WTC11 (cell line): ENCODE measurements at regions not wholly inside any gene's neighbourhood (a gene's known extent, or its start where the extent isn't known, plus 50 kb on each side); places are given as distances from the start of the nearest gene placed in this dataset.

Experiments used
- ATAC-seq: fragments of 200-7000 bp; cut with Tn5 transposase; 2 replicates; pipeline ENCODE4 v1.10.0; 2021; ENCODE audit warnings: mild to moderate bottlenecking, moderate library complexity
- CTCF ChIA-PET: fragments of 300-600 bp; sonication (Branson Sonifier 250); formaldehyde crosslinking; loops from one replicate; lab custom pipeline; 2021; ENCODE audit warnings: antibody characterized with exemption; lab: Charles Lee
- POLR2A ChIA-PET: fragments of 350-600 bp; sonication (Branson Sonifier 250); formaldehyde crosslinking; loops from one replicate; lab custom pipeline; 2021; ENCODE audit warnings: antibody characterized with exemption; lab: Charles Lee
- DNase-seq: peaks from one replicate; pipeline ENCODE4 v3.0.0; 2021; ENCODE audit warnings: low spot score
- H3K27ac Mint-ChIP-seq: 2 replicates; pipeline ENCODE4 v1.8.0; 2021; ENCODE audit warnings: mixed read lengths
- H3K27me3 Mint-ChIP-seq: 2 replicates; pipeline ENCODE4 v1.8.0; 2021; ENCODE audit warnings: low read depth, mild to moderate bottlenecking, moderate library complexity, mixed read lengths
- H3K36me3 Mint-ChIP-seq: 2 replicates; pipeline ENCODE4 v1.8.0; 2021; ENCODE audit warnings: mixed read lengths
- H3K4me1 Mint-ChIP-seq: 2 replicates; pipeline ENCODE4 v1.8.0; 2022; ENCODE audit warnings: mixed read lengths
- H3K4me3 Mint-ChIP-seq: 2 replicates; pipeline ENCODE4 v1.8.0; 2021; ENCODE audit warnings: mild to moderate bottlenecking, moderate library complexity, mixed read lengths
- H3K9me3 Mint-ChIP-seq: 2 replicates; pipeline ENCODE4 v1.8.0; 2021; ENCODE audit warnings: mixed read lengths
- ELF4 ChIP-seq: sonication (generic); formaldehyde crosslinking; IDR thresholded peaks from 2 replicates; pipeline ENCODE4 v1.8.1; 2022; ENCODE audit warnings: low read depth, mild to moderate bottlenecking, moderate library complexity, missing genetic modification reagents
- HMGA2 ChIP-seq: fragments of 250-450 bp; sonication (Bioruptor Pico); IDR thresholded peaks from 2 replicates; pipeline ENCODE4 v1.4.0; 2021; ENCODE audit warnings: mild to moderate bottlenecking, moderate library complexity
- MYBL2 ChIP-seq: sonication (generic); formaldehyde crosslinking; IDR thresholded peaks from 2 replicates; pipeline ENCODE4 v1.8.1; 2023; ENCODE audit warnings: mild to moderate bottlenecking, moderate library complexity, missing genetic modification reagents
- NFYB ChIP-seq: sonication (generic); formaldehyde crosslinking; conservative IDR thresholded peaks from 2 replicates; pipeline ENCODE4 v1.8.0; 2022; ENCODE audit warnings: low read depth, missing genetic modification reagents
- RELA ChIP-seq: sonication (generic); formaldehyde crosslinking; IDR thresholded peaks from 2 replicates; pipeline ENCODE4 v1.8.1; 2022; ENCODE audit warnings: missing genetic modification reagents, mild to moderate bottlenecking, borderline replicate concordance
- TEAD1 ChIP-seq: sonication (generic); formaldehyde crosslinking; IDR thresholded peaks from 2 replicates; pipeline ENCODE4 v1.8.0; 2022; ENCODE audit warnings: mild to moderate bottlenecking, missing genetic modification reagents
- ZNF121 ChIP-seq: sonication (generic); formaldehyde crosslinking; IDR thresholded peaks from 2 replicates; pipeline ENCODE4 v1.8.0; 2023; ENCODE audit warnings: missing genetic modification reagents
- ZNF138 ChIP-seq: sonication (generic); formaldehyde crosslinking; conservative IDR thresholded peaks from 2 replicates; pipeline ENCODE4 v1.8.1; 2022; ENCODE audit warnings: mild to moderate bottlenecking, moderate library complexity, missing genetic modification reagents
- ZNF671 ChIP-seq: fragments of 250-450 bp; sonication (Bioruptor Pico); IDR thresholded peaks from 2 replicates; pipeline ENCODE4 v1.8.0; 2021; ENCODE audit warnings: mild to moderate bottlenecking
- TF ChIP-seq, protein P1 (sequence below): sonication (generic); formaldehyde crosslinking; IDR thresholded peaks from 2 replicates; pipeline ENCODE4 v1.8.0; 2022; ENCODE audit warnings: missing genetic modification reagents
- TF ChIP-seq, protein P2 (sequence below): fragments of 250-450 bp; sonication (Bioruptor Pico); IDR thresholded peaks from 2 replicates; pipeline ENCODE4 v2.1.2; 2022; ENCODE audit warnings: mild to moderate bottlenecking, moderate library complexity
- TF ChIP-seq, protein P3 (sequence below): sonication (generic); formaldehyde crosslinking; IDR thresholded peaks from 2 replicates; pipeline ENCODE4 v1.8.1; 2022; ENCODE audit warnings: low read depth, missing genetic modification reagents, borderline replicate concordance
- TF ChIP-seq, protein P4 (sequence below): sonication (generic); formaldehyde crosslinking; IDR thresholded peaks from 2 replicates; pipeline ENCODE4 v1.8.1; 2023; ENCODE audit warnings: mild to moderate bottlenecking, missing genetic modification reagents, moderate library complexity

DNA sequence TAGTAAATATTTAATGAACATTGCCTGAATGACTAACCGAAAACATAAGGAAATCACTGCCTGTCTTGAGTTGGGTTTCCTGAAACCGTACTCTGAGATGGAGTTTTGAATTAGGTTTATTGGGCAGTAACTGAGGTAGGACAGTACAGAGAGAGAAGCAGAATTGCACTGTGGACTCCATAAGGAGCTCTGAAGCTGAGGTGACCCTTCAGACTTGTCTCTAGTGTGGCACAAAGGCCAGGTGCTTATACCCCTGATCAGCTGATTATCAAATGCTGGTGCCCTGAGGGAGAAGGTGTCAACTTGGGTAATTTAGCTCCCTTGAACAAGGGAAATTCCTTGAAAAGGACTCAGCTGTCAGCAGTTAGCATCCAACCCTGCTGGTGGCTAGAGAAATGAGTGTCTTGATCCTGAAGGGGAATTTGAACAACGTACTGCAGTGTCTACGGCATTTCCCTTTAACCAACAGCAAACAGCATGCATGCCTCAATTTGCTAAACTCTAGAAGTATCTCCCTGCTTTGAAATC, 135.0 kb upstream of the SMARCA2 start (continued):
- no peak for TF ChIP-seq RELA (CRISPR knock-in tag)
- no peak for TF ChIP-seq MYBL2 (CRISPR knock-in tag)
- TF ChIP-seq ZNF138 = no peak
- no peak for TF ChIP-seq TEAD1 (CRISPR knock-in tag)
- TF ChIP-seq ZNF121 (CRISPR knock-in tag) = no peak
- TF ChIP-seq, protein P1, sequence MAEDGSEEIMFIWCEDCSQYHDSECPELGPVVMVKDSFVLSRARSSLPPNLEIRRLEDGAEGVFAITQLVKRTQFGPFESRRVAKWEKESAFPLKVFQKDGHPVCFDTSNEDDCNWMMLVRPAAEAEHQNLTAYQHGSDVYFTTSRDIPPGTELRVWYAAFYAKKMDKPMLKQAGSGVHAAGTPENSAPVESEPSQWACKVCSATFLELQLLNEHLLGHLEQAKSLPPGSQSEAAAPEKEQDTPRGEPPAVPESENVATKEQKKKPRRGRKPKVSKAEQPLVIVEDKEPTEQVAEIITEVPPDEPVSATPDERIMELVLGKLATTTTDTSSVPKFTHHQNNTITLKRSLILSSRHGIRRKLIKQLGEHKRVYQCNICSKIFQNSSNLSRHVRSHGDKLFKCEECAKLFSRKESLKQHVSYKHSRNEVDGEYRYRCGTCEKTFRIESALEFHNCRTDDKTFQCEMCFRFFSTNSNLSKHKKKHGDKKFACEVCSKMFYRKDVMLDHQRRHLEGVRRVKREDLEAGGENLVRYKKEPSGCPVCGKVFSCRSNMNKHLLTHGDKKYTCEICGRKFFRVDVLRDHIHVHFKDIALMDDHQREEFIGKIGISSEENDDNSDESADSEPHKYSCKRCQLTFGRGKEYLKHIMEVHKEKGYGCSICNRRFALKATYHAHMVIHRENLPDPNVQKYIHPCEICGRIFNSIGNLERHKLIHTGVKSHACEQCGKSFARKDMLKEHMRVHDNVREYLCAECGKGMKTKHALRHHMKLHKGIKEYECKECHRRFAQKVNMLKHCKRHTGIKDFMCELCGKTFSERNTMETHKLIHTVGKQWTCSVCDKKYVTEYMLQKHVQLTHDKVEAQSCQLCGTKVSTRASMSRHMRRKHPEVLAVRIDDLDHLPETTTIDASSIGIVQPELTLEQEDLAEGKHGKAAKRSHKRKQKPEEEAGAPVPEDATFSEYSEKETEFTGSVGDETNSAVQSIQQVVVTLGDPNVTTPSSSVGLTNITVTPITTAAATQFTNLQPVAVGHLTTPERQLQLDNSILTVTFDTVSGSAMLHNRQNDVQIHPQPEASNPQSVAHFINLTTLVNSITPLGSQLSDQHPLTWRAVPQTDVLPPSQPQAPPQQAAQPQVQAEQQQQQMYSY (CRISPR knock-in tag) = no peak
- no peak for TF ChIP-seq HMGA2 (CRISPR knock-in tag)
- no peak for TF ChIP-seq ZNF671 (CRISPR knock-in tag)

DNA sequence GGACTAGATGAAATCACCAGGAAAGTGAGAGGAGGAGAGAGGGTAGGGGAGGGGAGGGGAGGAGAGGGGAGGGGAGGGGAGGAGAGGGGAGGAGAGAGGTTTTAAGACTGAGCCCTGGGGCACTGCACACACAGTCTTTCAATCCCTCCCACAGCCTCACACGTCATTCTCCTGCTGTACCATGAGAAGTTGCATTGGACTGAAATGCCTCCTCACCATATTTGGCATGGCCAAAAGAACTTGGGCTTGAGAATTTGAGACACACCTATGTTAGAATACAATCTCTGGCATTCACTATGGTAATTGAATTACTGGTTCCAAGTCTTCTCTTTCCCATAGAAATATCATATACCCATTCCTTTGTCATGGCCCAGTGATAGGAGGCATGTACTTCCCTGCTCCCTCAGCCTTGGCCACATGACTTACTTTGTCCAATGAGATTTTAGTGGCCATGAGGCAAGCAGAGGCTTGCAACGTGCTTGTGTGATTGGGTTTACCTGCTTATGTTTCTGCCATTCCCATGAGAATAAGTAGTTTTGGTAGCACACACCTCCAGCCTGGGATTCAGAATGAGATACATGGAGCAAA, 133.3 kb upstream of the SMARCA2 start:
- TF ChIP-seq, protein P2, sequence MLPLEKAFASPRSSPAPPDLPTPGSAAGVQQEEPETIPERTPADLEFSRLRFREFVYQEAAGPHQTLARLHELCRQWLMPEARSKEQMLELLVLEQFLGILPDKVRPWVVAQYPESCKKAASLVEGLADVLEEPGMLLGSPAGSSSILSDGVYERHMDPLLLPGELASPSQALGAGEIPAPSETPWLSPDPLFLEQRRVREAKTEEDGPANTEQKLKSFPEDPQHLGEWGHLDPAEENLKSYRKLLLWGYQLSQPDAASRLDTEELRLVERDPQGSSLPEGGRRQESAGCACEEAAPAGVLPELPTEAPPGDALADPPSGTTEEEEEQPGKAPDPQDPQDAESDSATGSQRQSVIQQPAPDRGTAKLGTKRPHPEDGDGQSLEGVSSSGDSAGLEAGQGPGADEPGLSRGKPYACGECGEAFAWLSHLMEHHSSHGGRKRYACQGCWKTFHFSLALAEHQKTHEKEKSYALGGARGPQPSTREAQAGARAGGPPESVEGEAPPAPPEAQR (CRISPR knock-in tag) = no peak
- TF ChIP-seq, protein P1 (CRISPR knock-in tag) = no peak
- TF ChIP-seq, protein P3, sequence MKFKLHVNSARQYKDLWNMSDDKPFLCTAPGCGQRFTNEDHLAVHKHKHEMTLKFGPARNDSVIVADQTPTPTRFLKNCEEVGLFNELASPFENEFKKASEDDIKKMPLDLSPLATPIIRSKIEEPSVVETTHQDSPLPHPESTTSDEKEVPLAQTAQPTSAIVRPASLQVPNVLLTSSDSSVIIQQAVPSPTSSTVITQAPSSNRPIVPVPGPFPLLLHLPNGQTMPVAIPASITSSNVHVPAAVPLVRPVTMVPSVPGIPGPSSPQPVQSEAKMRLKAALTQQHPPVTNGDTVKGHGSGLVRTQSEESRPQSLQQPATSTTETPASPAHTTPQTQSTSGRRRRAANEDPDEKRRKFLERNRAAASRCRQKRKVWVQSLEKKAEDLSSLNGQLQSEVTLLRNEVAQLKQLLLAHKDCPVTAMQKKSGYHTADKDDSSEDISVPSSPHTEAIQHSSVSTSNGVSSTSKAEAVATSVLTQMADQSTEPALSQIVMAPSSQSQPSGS (CRISPR knock-in tag) = no peak
- TF ChIP-seq, protein P4, sequence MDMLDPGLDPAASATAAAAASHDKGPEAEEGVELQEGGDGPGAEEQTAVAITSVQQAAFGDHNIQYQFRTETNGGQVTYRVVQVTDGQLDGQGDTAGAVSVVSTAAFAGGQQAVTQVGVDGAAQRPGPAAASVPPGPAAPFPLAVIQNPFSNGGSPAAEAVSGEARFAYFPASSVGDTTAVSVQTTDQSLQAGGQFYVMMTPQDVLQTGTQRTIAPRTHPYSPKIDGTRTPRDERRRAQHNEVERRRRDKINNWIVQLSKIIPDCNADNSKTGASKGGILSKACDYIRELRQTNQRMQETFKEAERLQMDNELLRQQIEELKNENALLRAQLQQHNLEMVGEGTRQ (CRISPR knock-in tag) = peak; percentile 55
- peak; percentile 61 for TF ChIP-seq NFYB (CRISPR knock-in tag)
- TF ChIP-seq ELF4 (CRISPR knock-in tag) = no peak
- DNase-seq = no peak
- Mint-ChIP-seq H3K36me3 (no peaks in the 10 kb centered on the region), H3K27me3 (no peaks in the 10 kb centered on the region), H3K27ac (no peak overlapping the region), H3K4me3 (no peak overlapping the region), H3K4me1 (no peaks in the 10 kb centered on the region), H3K9me3 (peaks cover 3% of the 10 kb centered on the region; the same call in 1 of the 2 replicates)
- ChIA-PET POLR2A (no interaction called here), CTCF (no interaction called here)
- ATAC-seq = no peak
